Common myeloid progenitor, CD34-positive (primary cell): ENCODE measurements at regions not wholly inside any gene's neighbourhood (a gene's known extent, or its start where the extent isn't known, plus 50 kb on each side); places are given as distances from the start of the nearest gene placed in this dataset.
A peak's percentile ranks its signal among the peaks of the same experiment; 100 is the strongest.

Experiments
- CTCF ChIA-PET: fragments of 350-600 bp; sonication (Branson Sonifier 250); formaldehyde crosslinking; loops from one replicate; lab custom pipeline; 2021; ENCODE audit warnings: antibody characterized with exemption; lab: Charles Lee
- POLR2A ChIA-PET: fragments of 350-600 bp; sonication (Branson Sonifier 250); formaldehyde crosslinking; loops from one replicate; lab custom pipeline; 2021; ENCODE audit warnings: antibody characterized with exemption; lab: Charles Lee
- DNase-seq, 3 donors: peaks; one replicate each; pipeline versions ENCODE4 v3.0.0 to v3.0.0-alpha.2; 2013
- H3K27ac ChIP-seq, 2 experiments: 1 replicate in 1 of 2; 2 replicates in 1 of 2; pipeline ENCODE4 v1.7.0; 2013; ENCODE audit warnings: inconsistent platforms in 2 of 2, low read length in 2 of 2, mild to moderate bottlenecking in 2 of 2, low read depth in 1 of 2, moderate library complexity in 1 of 2; ENCODE audit not compliant: severe bottlenecking in 2 of 2, insufficient read depth in 1 of 2, poor library complexity in 1 of 2
- H3K27me3 ChIP-seq, 5 experiments: replicated peaks in 2 of 5; 1 replicate in 3 of 5; 2 replicates in 2 of 5; pipeline versions ENCODE4 v1.6.1 to v1.7.0; 2013; ENCODE audit warnings: low read length in 4 of 5, mild to moderate bottlenecking in 2 of 5, moderate library complexity in 2 of 5, inconsistent platforms in 1 of 5; ENCODE audit not compliant: insufficient read depth in 5 of 5, control insufficient read depth in 4 of 5
- H3K36me3 ChIP-seq, 4 experiments: 1 replicate in 2 of 4; 2 replicates in 2 of 4; pipeline versions ENCODE4 v1.6.1 to v1.7.0; 2013; ENCODE audit warnings: low read length in 3 of 4, control low read depth in 1 of 4, mild to moderate bottlenecking in 1 of 4; ENCODE audit not compliant: control insufficient read depth in 4 of 4, insufficient read depth in 4 of 4
- H3K4me1 ChIP-seq, 4 experiments: 1 replicate in 3 of 4; 2 replicates in 1 of 4; pipeline versions ENCODE4 v1.6.1 to v1.7.1; 2013; ENCODE audit warnings: low read length in 3 of 4, mild to moderate bottlenecking in 3 of 4, control low read depth in 1 of 4, inconsistent platforms in 1 of 4, moderate library complexity in 1 of 4; ENCODE audit not compliant: control insufficient read depth in 4 of 4, insufficient read depth in 4 of 4; ENCODE audit errors: control extremely low read depth in 1 of 4
- H3K4me3 ChIP-seq, 7 experiments: 1 replicate in 4 of 7; 2 replicates in 3 of 7; pipeline versions ENCODE4 v1.5.1 to v1.7.0; 2013; ENCODE audit warnings: mild to moderate bottlenecking in 7 of 7, low read length in 6 of 7, moderate library complexity in 6 of 7, inconsistent platforms in 2 of 7, low read depth in 2 of 7, control low read depth in 1 of 7; ENCODE audit not compliant: insufficient read depth in 4 of 7, control insufficient read depth in 1 of 7; ENCODE audit errors: extremely low read depth in 1 of 7
- H3K9me3 ChIP-seq, 5 experiments: 1 replicate in 4 of 5; 2 replicates in 1 of 5; pipeline versions ENCODE4 v1.6.1 to v1.7.1; 2013; ENCODE audit warnings: low read length in 4 of 5, mild to moderate bottlenecking in 2 of 5, inconsistent platforms in 1 of 5, low read depth in 1 of 5, moderate library complexity in 1 of 5; ENCODE audit not compliant: control insufficient read depth in 4 of 5, insufficient read depth in 2 of 5; ENCODE audit errors: control extremely low read depth in 1 of 5
- WGBS: methylation state at CpG from one replicate; pipeline ENCODE4 v1.1.5; 2013; ENCODE audit not compliant: insufficient coverage; 5-methylcytosine and 5-hydroxymethylcytosine counted together

DNA sequence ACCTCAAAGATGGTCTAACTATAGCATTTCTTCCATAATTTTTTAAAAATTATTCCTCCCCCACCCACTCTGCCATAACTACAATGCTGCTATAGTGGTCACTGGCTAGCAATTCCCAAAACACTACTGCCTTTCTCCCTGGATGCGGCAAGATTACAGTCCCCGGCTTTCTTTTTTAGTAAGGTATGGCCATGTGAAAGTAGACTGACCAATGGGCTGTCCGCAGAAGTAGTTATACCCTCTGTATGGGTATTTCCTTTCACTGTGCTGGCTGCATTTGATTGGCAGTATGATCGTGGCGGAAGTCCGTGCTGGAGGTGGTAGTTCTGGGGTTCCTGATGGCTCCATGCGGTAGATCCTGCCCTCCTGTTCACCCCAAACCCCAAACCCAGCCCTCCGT is 166.0 kb downstream of the FBXO8 start:
- H3K36me3 ChIP-seq = no peaks in the 10 kb centered on the region
- peaks cover 0 to 3% (median under 1%) of the 10 kb centered on the region in 4 experiments for H3K4me1 ChIP-seq
- 100% methylated on average over 2 of the region's 8 CpGs for WGBS
- H3K27me3 ChIP-seq = peaks cover 8 to 57% (median 25%) of the 10 kb centered on the region in 5 experiments
- no peak overlapping the region for H3K27ac ChIP-seq
- H3K9me3 ChIP-seq = no peaks in the 10 kb centered on the region
- ChIA-PET POLR2A (no interaction called here), CTCF (interaction anchor here (1.5 to 1.6 kb wide), 2 partner anchors 9 to 11 kb away, joined by 4 to 7 read pairs; no protein-coding TSS in a partner anchor)
- H3K4me3 ChIP-seq = no peak overlapping the region
- DNase-seq = no peak

DNA sequence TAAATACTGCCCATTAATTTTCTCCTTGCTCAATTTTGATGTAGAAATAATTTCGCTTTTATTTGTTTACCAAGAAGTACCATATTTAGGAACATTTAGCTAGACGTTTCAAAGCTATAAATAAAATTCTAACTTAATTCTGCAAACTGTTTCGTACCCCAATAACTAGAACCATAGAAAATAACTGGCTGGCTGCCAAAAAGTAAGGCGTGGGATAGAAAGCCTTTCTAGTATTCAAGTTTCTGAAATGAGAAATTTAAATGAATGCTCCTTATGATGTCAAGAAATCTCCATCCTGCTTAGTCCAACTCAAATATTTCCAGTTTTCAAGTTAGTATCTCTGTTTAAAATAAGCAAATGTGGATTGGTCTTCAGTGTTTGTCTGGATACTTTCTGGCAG is 167.4 kb downstream of the FBXO8 start:
- POLR2A ChIA-PET = no interaction called here
- Histone ChIP-seq H3K27me3 (peaks cover 8 to 52% (median 22%) of the 10 kb centered on the region in 5 experiments), H3K4me1 (peaks cover 0 to 3% (median under 1%) of the 10 kb centered on the region in 4 experiments), H3K9me3 (no peaks in the 10 kb centered on the region), H3K27ac (no peak overlapping the region), H3K36me3 (no peaks in the 10 kb centered on the region), H3K4me3 (no peak overlapping the region)
- DNase-seq = no peak
- CTCF ChIA-PET = no interaction called here
- WGBS = no CpG with 5 or more reads among the region's 4 CpGs

DNA sequence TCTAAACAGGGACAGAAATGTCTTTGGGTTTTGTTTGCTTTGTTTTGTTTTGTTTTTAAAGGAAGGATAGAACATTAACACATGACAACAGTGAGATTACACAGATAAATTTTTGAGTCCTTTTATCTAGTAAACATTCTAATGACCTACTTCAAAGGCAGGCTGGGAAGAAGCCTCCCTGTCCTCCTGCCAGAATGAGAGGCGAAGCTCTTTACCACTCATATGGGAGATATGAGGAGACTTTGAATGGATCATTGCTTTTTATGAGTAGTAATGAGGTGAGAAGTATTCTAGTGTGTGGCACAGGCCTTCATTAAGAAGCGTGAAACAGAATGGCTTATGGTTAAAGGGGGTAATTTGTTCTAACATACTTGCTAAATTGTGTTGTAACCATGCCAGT is 172.0 kb downstream of the FBXO8 start:
- peaks cover 0 to 22% (median 0%) of the 10 kb centered on the region in 5 experiments for H3K27me3 ChIP-seq
- H3K9me3 ChIP-seq = no peaks in the 10 kb centered on the region
- CTCF ChIA-PET = interaction anchor here (1.3 kb wide), 1 partner anchor 8 kb away, joined by 5 read pairs; no protein-coding TSS in a partner anchor
- no peak for DNase-seq
- no peak overlapping the region for H3K27ac ChIP-seq
- 100% methylated on average over 2 of the region's 2 CpGs for WGBS
- POLR2A ChIA-PET = no interaction called here
- H3K36me3 ChIP-seq = no peaks in the 10 kb centered on the region
- H3K4me3 ChIP-seq = no peak overlapping the region
- H3K4me1 ChIP-seq = peaks cover 0 to 16% (median 11%) of the 10 kb centered on the region in 4 experiments

DNA sequence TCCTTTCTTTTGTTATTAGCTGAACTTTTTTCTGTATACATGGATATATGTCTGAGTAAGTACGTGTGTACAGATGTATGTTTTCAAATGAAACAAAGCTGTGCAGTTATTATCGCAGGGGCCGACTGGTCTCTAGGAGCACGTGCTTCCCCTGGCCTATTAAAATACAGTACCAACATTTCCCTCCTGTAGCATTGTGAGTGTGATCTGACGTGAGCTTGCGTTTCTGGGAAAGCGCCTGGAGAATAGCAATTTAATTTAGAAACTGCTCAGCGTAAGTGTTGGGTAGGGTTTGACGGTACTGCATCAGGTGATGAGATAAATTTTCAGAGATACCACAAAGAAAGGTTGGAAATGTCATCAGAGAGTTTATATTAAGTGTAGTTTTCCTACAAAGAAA is 173.3 kb downstream of the FBXO8 start:
- Histone ChIP-seq H3K27ac (no peak overlapping the region), H3K4me3 (no peak overlapping the region), H3K27me3 (peaks cover 0 to 21% (median 0%) of the 10 kb centered on the region in 5 experiments), H3K4me1 (peaks cover 0 to 16% (median 11%) of the 10 kb centered on the region in 4 experiments), H3K9me3 (no peaks in the 10 kb centered on the region), H3K36me3 (no peaks in the 10 kb centered on the region)
- POLR2A ChIA-PET = no interaction called here
- 93% methylated on average over 3 of the region's 9 CpGs for WGBS
- DNase-seq = no peak
- CTCF ChIA-PET = interaction anchor here (0.9 to 1.3 kb wide), 2 partner anchors 10 kb away, joined by 3 to 5 read pairs; no protein-coding TSS in a partner anchor

DNA sequence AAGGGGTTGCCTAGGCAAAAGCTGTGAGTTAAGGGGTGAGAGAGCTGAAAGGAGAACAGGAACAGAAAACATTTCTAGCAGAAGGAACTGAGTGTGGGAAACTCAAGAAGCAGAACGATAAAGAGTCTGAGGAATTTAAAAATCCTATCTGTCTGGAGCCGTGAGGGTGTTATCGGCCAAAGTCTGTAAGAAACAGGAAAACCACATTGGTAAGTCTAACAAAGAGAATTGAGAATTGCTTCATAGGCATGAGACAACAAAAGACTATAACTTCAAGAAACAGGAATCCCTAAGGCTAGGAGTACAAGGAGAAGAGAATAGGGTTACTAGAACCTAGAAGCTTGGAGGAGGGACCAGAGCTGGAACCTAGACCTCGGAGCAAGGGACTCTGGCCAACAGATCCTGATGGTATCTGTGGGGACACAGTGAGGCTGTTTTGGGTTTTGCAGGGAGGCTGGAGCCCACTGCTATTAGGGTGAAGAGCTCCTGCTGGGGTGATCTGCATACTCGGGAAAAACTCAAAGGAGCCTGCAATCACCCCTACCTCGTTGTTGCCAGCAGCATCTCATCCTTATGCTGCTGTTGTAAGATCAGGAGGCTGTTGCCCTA is 175.6 kb downstream of the FBXO8 start:
- no peaks in the 10 kb centered on the region for H3K9me3 ChIP-seq
- CTCF ChIA-PET = interaction anchor here (0.6 to 1.9 kb wide), 4 partner anchors 10 to 798 kb away, joined by 3 to 7 read pairs (median 4); no protein-coding TSS in a partner anchor
- H3K4me1 ChIP-seq = peaks cover 0 to 16% (median 11%) of the 10 kb centered on the region in 4 experiments
- H3K27ac ChIP-seq = no peak overlapping the region
- H3K4me3 ChIP-seq = peak overlapping the region in 1 of 7 experiments; percentile 21
- POLR2A ChIA-PET = interaction anchor here (0.7 kb wide), 1 partner anchor 1284 kb away, joined by 3 read pairs; no protein-coding TSS in a partner anchor
- H3K27me3 ChIP-seq = peaks cover 0 to 13% (median 0%) of the 10 kb centered on the region in 5 experiments
- H3K36me3 ChIP-seq = no peaks in the 10 kb centered on the region
- 24% methylated on average over 6 of the region's 6 CpGs for WGBS
- peak; percentile 62 to 85 (median 77) for DNase-seq

DNA sequence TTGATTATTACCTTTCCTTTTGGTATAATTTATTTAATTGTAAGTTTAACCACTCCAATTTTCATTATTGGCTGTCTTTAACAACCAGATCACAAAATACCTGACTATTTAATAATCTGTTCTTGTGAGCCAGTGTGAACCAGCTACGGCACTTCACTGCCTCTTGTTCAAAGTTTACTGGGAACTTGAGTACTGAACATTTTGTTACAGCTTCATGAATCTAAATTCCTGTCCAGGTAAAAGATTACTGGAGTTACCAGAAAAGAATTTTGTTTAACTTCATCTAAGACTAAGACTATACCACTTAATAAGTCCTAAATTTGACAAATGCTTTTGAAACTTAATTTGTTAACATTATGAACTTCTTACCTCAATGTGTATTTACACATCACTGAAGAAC is 178.3 kb downstream of the FBXO8 start:
- ChIA-PET CTCF (interaction anchor here (1.5 kb wide), 1 partner anchor 9 kb away, joined by 3 read pairs; no protein-coding TSS in a partner anchor), POLR2A (no interaction called here)
- H3K4me1 ChIP-seq = peaks cover 0 to 16% (median 11%) of the 10 kb centered on the region in 4 experiments
- H3K27ac ChIP-seq = no peak overlapping the region
- 100% methylated on average over 1 of the region's 1 CpG for WGBS
- peaks cover 0 to 9% (median 0%) of the 10 kb centered on the region in 5 experiments for H3K27me3 ChIP-seq
- no peaks in the 10 kb centered on the region for H3K36me3 ChIP-seq
- no peaks in the 10 kb centered on the region for H3K9me3 ChIP-seq
- no peak overlapping the region for H3K4me3 ChIP-seq
- DNase-seq = no peak

DNA sequence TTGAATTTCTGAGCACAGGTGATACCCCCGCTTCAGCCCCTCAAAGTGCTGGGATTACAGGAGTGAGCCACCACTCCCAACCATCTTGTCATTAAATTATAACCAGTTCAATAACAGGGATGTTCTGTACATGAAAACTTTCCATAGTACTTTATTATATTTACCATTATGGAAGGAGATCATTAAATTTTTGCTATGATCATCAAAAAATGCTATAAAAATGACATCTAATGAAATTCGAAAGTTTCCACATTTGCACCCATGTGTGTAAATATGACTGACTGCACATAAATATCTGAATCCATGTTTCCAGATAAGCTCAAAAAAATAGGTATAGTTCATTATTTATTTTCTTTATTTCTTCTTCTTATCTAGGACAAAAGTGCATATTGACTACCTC is 182.6 kb downstream of the FBXO8 start:
- Histone ChIP-seq H3K27ac (no peak overlapping the region), H3K36me3 (no peaks in the 10 kb centered on the region), H3K4me3 (no peak overlapping the region), H3K4me1 (no peaks in the 10 kb centered on the region), H3K9me3 (no peaks in the 10 kb centered on the region), H3K27me3 (peaks cover 0 to 3% (median 0%) of the 10 kb centered on the region in 5 experiments)
- CTCF ChIA-PET = no interaction called here
- POLR2A ChIA-PET = no interaction called here
- no CpG with 5 or more reads among the region's 2 CpGs for WGBS
- no peak for DNase-seq
